ENCODE measurements at regions not wholly inside any gene's neighbourhood (a gene's known extent, or its start where the extent isn't known, plus 50 kb on each side); places are given as distances from the start of the nearest gene placed in this dataset.

DNA sequence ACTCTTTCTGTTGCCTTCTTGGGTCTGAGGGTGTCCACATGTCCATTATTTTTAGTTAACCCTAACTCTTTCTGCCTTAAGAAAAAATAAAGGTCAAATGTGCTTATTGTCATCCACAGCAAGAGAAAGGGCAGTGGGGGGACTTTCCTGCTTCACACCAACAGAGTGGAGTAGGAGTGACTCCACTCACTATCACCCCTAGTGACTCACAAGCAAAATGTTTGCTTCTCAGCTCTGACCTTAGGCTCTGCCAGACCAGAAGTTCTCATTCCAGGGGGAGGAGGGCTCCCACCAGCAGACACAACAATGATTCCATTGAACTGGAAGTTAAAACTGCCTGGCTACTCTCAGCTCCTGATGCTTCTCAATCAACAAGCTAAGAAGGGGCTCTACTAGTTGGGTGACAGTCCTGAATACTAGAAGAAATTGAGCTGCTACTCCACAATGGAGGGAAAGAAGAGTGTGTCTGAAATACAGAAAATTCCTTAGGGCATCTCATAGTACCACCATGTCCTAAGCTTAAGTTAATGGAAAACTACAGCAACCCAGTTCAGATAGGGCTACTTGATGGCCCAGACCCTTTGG, 83.9 kb upstream of the AFDN start:
- intact Hi-C loops (cut with DNase I): no loop called here
- DNase-seq: no peak
- no peaks in the 10 kb centered on the region for H3K36me3 ChIP-seq
- TF ChIP-seq, protein P1, sequence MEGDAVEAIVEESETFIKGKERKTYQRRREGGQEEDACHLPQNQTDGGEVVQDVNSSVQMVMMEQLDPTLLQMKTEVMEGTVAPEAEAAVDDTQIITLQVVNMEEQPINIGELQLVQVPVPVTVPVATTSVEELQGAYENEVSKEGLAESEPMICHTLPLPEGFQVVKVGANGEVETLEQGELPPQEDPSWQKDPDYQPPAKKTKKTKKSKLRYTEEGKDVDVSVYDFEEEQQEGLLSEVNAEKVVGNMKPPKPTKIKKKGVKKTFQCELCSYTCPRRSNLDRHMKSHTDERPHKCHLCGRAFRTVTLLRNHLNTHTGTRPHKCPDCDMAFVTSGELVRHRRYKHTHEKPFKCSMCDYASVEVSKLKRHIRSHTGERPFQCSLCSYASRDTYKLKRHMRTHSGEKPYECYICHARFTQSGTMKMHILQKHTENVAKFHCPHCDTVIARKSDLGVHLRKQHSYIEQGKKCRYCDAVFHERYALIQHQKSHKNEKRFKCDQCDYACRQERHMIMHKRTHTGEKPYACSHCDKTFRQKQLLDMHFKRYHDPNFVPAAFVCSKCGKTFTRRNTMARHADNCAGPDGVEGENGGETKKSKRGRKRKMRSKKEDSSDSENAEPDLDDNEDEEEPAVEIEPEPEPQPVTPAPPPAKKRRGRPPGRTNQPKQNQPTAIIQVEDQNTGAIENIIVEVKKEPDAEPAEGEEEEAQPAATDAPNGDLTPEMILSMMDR (IDR thresholded peaks at IDR 0.05): no peak
- H3K27me3 ChIP-seq: no peaks in the 10 kb centered on the region
- no peak overlapping the region for H3K27ac ChIP-seq
- no peak overlapping the region for H3K9ac ChIP-seq (ENCODE audit: low read depth in 2 of 2, low read length in 2 of 2)
- no peaks in the 10 kb centered on the region for H3K9me3 ChIP-seq
- H3K4me3 ChIP-seq: no peak overlapping the region
- no peaks in the 10 kb centered on the region for H3K4me1 ChIP-seq

DNA sequence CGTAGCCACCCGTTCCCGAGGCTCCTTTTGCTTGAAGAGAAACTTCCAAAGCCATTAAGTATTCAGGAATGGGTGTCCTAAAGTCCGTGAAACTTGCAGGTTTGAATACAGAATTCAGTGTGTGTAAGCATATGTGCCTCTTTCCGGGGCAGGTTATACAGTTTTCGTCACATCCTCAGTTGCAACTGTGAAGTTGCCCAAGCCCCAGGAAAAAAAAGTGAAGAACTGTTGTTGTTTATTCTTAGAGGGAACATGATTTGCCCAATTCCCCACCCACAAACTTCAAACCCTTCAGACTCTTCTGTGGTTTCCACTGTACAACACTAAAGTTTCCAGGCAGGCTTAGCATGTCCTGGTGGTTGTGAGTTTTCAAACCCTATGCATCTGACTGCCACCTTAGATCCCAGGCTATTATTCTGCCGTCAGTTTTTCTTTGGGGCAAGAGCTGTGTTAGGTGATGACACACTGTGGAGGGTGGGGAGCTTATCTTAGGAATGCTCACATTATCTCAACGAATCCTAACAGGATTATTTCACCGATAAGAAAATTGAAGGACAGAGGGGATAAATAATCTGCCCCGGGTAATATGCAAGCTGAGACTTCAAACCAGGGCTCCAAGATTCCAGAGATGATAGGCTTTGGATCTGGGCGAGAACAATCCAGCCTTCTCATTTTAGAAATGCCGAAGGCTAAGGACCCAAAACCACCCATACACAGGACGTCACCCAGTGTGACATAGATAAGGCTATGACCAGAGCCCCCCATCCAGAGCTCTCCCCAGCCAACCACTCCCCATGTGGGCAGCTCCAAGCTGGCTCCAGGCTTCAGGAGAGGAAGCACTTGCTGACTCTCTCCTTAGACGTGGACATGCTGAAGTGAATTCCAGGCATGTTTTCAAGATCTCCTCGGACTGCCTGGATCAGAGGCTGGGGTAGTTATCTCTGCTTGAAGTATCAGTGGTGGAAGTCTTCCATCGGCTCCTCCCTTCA, 81.7 kb upstream of the AFDN start:
- H3K27ac ChIP-seq: no peak overlapping the region
- no peaks in the 10 kb centered on the region for H3K9me3 ChIP-seq
- H3K4me1 ChIP-seq: no peaks in the 10 kb centered on the region
- no peak overlapping the region for H3K9ac ChIP-seq (ENCODE audit: low read depth in 2 of 2, low read length in 2 of 2)
- no peaks in the 10 kb centered on the region for H3K27me3 ChIP-seq
- no peaks in the 10 kb centered on the region for H3K36me3 ChIP-seq
- TF ChIP-seq, protein P1 (IDR thresholded peaks at IDR 0.05): no peak
- no peak for DNase-seq
- no peak overlapping the region for H3K4me3 ChIP-seq
- intact Hi-C loops (cut with DNase I): no loop called here

DNA sequence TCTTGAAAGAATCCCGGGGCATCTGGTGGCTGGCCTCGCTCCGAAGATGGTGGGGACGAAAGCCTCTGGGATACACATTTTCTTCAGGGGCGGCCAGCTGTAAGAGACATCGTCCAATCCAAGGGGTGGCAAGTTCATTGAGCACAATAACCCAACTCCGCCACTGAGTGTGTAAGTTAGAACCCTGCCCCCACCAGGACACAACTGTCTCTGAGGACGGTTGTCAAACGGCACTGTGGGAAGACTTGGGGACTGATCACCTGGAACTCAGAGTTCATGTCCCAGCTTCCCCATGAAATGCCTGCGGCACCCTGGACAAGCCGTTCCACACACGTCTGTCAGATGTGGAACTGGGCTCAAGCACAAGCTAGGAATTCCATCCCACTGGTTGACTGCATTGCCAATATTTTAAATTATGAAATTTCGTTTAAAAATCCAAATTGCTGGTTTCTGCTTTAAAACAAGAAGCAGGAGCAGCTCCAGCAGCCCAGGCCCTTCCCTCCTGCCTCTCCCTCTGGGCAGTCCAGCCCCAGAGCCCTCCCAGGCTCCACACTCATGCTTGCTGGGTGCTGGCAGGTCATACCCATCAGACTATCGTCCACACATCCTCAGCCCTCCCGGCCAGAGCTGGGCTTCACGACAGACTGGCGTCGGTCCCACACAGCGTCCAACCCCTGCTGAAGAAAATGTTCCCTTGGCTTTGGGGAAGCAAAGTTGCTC, 80.9 kb upstream of the AFDN start:
- Histone ChIP-seq H3K9me3 (no peaks in the 10 kb centered on the region), H3K4me1 (no peaks in the 10 kb centered on the region), H3K36me3 (no peaks in the 10 kb centered on the region), H3K4me3 (no peak overlapping the region), H3K27me3 (no peaks in the 10 kb centered on the region), H3K9ac (ENCODE audit: low read depth in 2 of 2, low read length in 2 of 2) (no peak overlapping the region), H3K27ac (no peak overlapping the region)
- intact Hi-C loops (cut with DNase I): no loop called here
- no peak for DNase-seq
- TF ChIP-seq, protein P1 (IDR thresholded peaks at IDR 0.05): no peak

DNA sequence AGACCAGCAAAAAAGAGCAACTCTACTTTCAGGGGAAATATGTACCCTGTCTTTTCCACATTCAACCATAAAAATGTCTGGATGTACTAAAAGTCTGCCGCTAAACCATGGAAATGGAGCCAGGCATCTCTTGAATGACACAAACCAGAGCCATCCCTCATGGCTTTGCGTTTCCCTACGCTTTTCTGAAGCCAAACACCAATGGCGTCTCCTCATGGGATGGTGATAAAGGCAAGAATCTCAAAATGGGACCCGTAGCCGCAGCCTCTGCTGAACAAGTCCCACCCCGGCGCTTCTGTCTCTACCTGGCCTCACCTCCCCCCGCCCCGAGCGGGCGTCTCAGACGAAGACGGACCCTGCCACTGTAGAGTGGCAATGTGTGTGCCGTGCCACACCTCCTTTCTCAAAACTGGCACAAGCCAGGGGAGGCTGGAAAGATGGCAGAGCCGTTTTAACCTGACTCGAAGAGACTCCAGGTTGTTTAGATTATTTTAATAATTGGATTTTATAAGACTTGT, 80.3 kb upstream of the AFDN start:
- no peak for DNase-seq
- Histone ChIP-seq H3K9me3 (no peaks in the 10 kb centered on the region), H3K4me3 (no peak overlapping the region), H3K27me3 (no peaks in the 10 kb centered on the region), H3K9ac (ENCODE audit: low read depth in 2 of 2, low read length in 2 of 2) (no peak overlapping the region), H3K27ac (no peak overlapping the region), H3K36me3 (no peaks in the 10 kb centered on the region), H3K4me1 (no peaks in the 10 kb centered on the region)
- intact Hi-C loops (cut with DNase I): no loop called here
- TF ChIP-seq, protein P1 (IDR thresholded peaks at IDR 0.05): no peak

DNA sequence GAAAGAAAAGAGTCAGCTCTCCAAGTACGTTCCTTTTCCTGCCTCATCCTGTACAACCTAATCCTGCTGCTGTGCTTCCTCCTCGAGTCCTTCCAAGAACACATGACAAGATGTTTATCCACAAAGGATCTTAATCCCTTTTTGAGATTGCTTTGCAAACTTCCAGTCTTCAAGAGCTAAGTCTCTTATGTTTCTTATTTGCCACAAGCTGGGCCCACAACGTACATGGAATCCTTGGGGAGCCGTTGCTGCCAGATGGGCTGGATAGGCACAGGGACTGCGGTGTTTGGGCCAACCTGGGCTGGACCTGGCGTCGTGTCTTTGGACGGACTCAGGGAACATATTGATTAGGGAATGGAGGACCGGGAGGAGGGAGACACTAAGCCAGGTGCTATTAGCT, 79.7 kb upstream of the AFDN start:
- Histone ChIP-seq H3K9ac (ENCODE audit: low read depth in 2 of 2, low read length in 2 of 2) (no peak overlapping the region), H3K4me1 (no peaks in the 10 kb centered on the region), H3K27ac (no peak overlapping the region), H3K9me3 (no peaks in the 10 kb centered on the region), H3K36me3 (no peaks in the 10 kb centered on the region), H3K27me3 (no peaks in the 10 kb centered on the region), H3K4me3 (no peak overlapping the region)
- DNase-seq: no peak
- TF ChIP-seq, protein P1 (IDR thresholded peaks at IDR 0.05): no peak
- intact Hi-C loops (cut with DNase I): no loop called here

Data from colonic mucosa (tissue), 4 donors.